WTC11 (cell line): ENCODE measurements at regions not wholly inside any gene's neighbourhood (a gene's known extent, or its start where the extent isn't known, plus 50 kb on each side); places are given as distances from the start of the nearest gene placed in this dataset.

ENCODE experiments used
- TCF7 ChIP-seq: sonication (generic); formaldehyde crosslinking; IDR thresholded peaks from 2 replicates; pipeline ENCODE4 v1.8.0; 2022; ENCODE audit warnings: mild to moderate bottlenecking, low read depth, missing genetic modification reagents, moderate library complexity
- TF ChIP-seq, protein P1 (sequence below): fragments of 200-600 bp; IDR thresholded peaks from 2 replicates; pipeline ENCODE4 v1.8.0; 2022; ENCODE audit warnings: antibody characterized with exemption

DNA sequence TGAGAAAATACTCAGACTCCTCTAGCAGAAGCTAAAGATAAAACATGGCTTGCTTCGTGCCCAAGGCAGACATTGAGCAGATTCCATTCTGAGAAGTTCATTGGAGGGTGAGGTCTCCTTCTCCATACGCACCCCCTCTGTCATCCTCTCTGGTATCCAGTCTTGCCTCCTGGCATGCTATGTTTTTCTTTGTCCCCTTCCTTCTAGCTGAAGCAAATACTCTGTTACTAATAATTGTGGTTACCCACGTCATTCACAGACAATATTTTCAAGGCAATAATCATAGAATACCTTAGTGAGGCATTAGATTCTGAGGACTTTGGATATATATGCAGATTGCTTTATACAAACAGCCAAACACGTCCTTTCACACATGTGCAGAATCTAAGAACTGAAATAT is 66.2 kb upstream of the KLF7 start:
- TF ChIP-seq, protein P1, sequence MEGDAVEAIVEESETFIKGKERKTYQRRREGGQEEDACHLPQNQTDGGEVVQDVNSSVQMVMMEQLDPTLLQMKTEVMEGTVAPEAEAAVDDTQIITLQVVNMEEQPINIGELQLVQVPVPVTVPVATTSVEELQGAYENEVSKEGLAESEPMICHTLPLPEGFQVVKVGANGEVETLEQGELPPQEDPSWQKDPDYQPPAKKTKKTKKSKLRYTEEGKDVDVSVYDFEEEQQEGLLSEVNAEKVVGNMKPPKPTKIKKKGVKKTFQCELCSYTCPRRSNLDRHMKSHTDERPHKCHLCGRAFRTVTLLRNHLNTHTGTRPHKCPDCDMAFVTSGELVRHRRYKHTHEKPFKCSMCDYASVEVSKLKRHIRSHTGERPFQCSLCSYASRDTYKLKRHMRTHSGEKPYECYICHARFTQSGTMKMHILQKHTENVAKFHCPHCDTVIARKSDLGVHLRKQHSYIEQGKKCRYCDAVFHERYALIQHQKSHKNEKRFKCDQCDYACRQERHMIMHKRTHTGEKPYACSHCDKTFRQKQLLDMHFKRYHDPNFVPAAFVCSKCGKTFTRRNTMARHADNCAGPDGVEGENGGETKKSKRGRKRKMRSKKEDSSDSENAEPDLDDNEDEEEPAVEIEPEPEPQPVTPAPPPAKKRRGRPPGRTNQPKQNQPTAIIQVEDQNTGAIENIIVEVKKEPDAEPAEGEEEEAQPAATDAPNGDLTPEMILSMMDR, result no peak
- no peak for TF ChIP-seq TCF7 (CRISPR knock-in tag)
